ENCODE measurements at regions not wholly inside any gene's neighbourhood (a gene's known extent, or its start where the extent isn't known, plus 50 kb on each side); places are given as distances from the start of the nearest gene placed in this dataset.

GRCh38 chr3:75129101-75129500, 514.6 kb upstream of the CNTN3 start:
- Histone ChIP-seq H3K27me3 (ENCODE audit: control insufficient read depth in 3 of 3, insufficient read depth in 3 of 3, low read depth in 1 of 3, low read length in 3 of 3) (no peaks in the 10 kb centered on the region), H3K4me3 (ENCODE audit: low read length in 2 of 2) (no peak overlapping the region), H3K79me1 (ENCODE audit: low read depth, low read length) (no peaks in the 10 kb centered on the region), H4K91ac (ENCODE audit: low read depth, low read length, poor library complexity) (no peak overlapping the region), H4K8ac (ENCODE audit: low read depth, low read length) (no peak overlapping the region), H2BK12ac (ENCODE audit: low read length) (no peak overlapping the region), H2AK5ac (ENCODE audit: low read depth, low read length) (no peak overlapping the region), H3K36me3 (replicated peaks in 1 of 2; ENCODE audit: control insufficient read depth in 2 of 2, insufficient read depth in 2 of 2, low read length in 2 of 2) (no peaks in the 10 kb centered on the region), H3K4me1 (ENCODE audit: control insufficient read depth in 2 of 2, insufficient read depth in 1 of 2, low read depth in 1 of 2, low read length in 2 of 2) (no peaks in the 10 kb centered on the region), H3K4ac (ENCODE audit: low read length) (no peak overlapping the region), H3K9ac (ENCODE audit: low read depth, low read length, poor library complexity) (no peak overlapping the region), H2BK120ac (ENCODE audit: low read depth, low read length) (no peak overlapping the region), H3K4me2 (ENCODE audit: insufficient read depth, low read length, poor library complexity, severe bottlenecking) (no peak overlapping the region), H2AFZ (ENCODE audit: low read length) (no peak overlapping the region), H2BK15ac (ENCODE audit: low read length) (no peak overlapping the region), H2BK5ac (ENCODE audit: low read length) (no peak overlapping the region), H3K27ac (replicated peaks; ENCODE audit: low read length) (no peak overlapping the region), H3K9me3 (replicated peaks in 1 of 2; ENCODE audit: control insufficient read depth in 2 of 2, insufficient read depth in 1 of 2, low read depth in 1 of 2, low read length in 2 of 2) (no peaks in the 10 kb centered on the region), H3K14ac (ENCODE audit: low read length) (no peak overlapping the region), H3K18ac (ENCODE audit: low read length) (no peak overlapping the region), H3K23ac (ENCODE audit: low read depth, low read length, poor library complexity) (no peak overlapping the region)
- WGBS, 2 donors (ENCODE audit: extremely low coverage in 2 of 2, insufficient read length in 2 of 2, insufficient replicate concordance in 1 of 2), result no CpG with 5 or more reads among the region's 2 CpGs
- no peak for DNase-seq (ENCODE audit: low spot score)

- WGBS, 2 donors (ENCODE audit: extremely low coverage in 2 of 2, insufficient read length in 2 of 2, insufficient replicate concordance in 1 of 2), result no CpG with 5 or more reads among the region's 14 CpGs
- Histone ChIP-seq H3K27me3 (ENCODE audit: control insufficient read depth in 3 of 3, insufficient read depth in 3 of 3, low read depth in 1 of 3, low read length in 3 of 3) (no peaks in the 10 kb centered on the region), H2AFZ (ENCODE audit: low read length) (no peak overlapping the region), H4K8ac (ENCODE audit: low read depth, low read length) (no peak overlapping the region), H3K4ac (ENCODE audit: low read length) (no peak overlapping the region), H2BK120ac (ENCODE audit: low read depth, low read length) (no peak overlapping the region), H3K14ac (ENCODE audit: low read length) (no peak overlapping the region), H2BK15ac (ENCODE audit: low read length) (no peak overlapping the region), H3K4me3 (ENCODE audit: low read length in 2 of 2) (no peak overlapping the region), H3K23ac (ENCODE audit: low read depth, low read length, poor library complexity) (no peak overlapping the region), H2BK5ac (ENCODE audit: low read length) (no peak overlapping the region), H3K4me1 (ENCODE audit: control insufficient read depth in 2 of 2, insufficient read depth in 1 of 2, low read depth in 1 of 2, low read length in 2 of 2) (no peaks in the 10 kb centered on the region), H3K79me1 (ENCODE audit: low read depth, low read length) (peaks cover 3% of the 10 kb centered on the region), H2AK5ac (ENCODE audit: low read depth, low read length) (no peak overlapping the region), H3K9ac (ENCODE audit: low read depth, low read length, poor library complexity) (no peak overlapping the region), H3K9me3 (replicated peaks in 1 of 2; ENCODE audit: control insufficient read depth in 2 of 2, insufficient read depth in 1 of 2, low read depth in 1 of 2, low read length in 2 of 2) (peaks cover 0 to 3% of the 10 kb centered on the region in 2 donors), H4K91ac (ENCODE audit: low read depth, low read length, poor library complexity) (no peak overlapping the region), H3K4me2 (ENCODE audit: insufficient read depth, low read length, poor library complexity, severe bottlenecking) (no peak overlapping the region), H3K18ac (ENCODE audit: low read length) (no peak overlapping the region), H3K36me3 (replicated peaks in 1 of 2; ENCODE audit: control insufficient read depth in 2 of 2, insufficient read depth in 2 of 2, low read length in 2 of 2) (no peaks in the 10 kb centered on the region), H3K27ac (replicated peaks; ENCODE audit: low read length) (no peak overlapping the region), H2BK12ac (ENCODE audit: low read length) (no peak overlapping the region)
- DNase-seq (ENCODE audit: low spot score), result no peak
Observed at GRCh38 chr3:75136100-75136897, 521.8 kb upstream of the CNTN3 start.

- no peak overlapping the region for H2BK120ac ChIP-seq (ENCODE audit: low read depth, low read length)
- peaks cover 0 to 3% of the 10 kb centered on the region in 2 donors for H3K9me3 ChIP-seq (replicated peaks in 1 of 2; ENCODE audit: control insufficient read depth in 2 of 2, insufficient read depth in 1 of 2, low read depth in 1 of 2, low read length in 2 of 2)
- no peak for DNase-seq (ENCODE audit: low spot score)
- no CpG with 5 or more reads among the region's 7 CpGs for WGBS, 2 donors (ENCODE audit: extremely low coverage in 2 of 2, insufficient read length in 2 of 2, insufficient replicate concordance in 1 of 2)
- H3K9ac ChIP-seq (ENCODE audit: low read depth, low read length, poor library complexity), result no peak overlapping the region
- H4K8ac ChIP-seq (ENCODE audit: low read depth, low read length), result no peak overlapping the region
- H3K27me3 ChIP-seq (ENCODE audit: control insufficient read depth in 3 of 3, insufficient read depth in 3 of 3, low read depth in 1 of 3, low read length in 3 of 3), result no peaks in the 10 kb centered on the region
- no peak overlapping the region for H2AK5ac ChIP-seq (ENCODE audit: low read depth, low read length)
- H3K23ac ChIP-seq (ENCODE audit: low read depth, low read length, poor library complexity), result no peak overlapping the region
- no peak overlapping the region for H3K14ac ChIP-seq (ENCODE audit: low read length)
- no peak overlapping the region for H2AFZ ChIP-seq (ENCODE audit: low read length)
- H4K91ac ChIP-seq (ENCODE audit: low read depth, low read length, poor library complexity), result no peak overlapping the region
- H2BK15ac ChIP-seq (ENCODE audit: low read length), result no peak overlapping the region
- H3K36me3 ChIP-seq (replicated peaks in 1 of 2; ENCODE audit: control insufficient read depth in 2 of 2, insufficient read depth in 2 of 2, low read length in 2 of 2), result no peaks in the 10 kb centered on the region
- no peak overlapping the region for H3K18ac ChIP-seq (ENCODE audit: low read length)
- H3K27ac ChIP-seq (replicated peaks; ENCODE audit: low read length), result no peak overlapping the region
- peaks cover 3% of the 10 kb centered on the region for H3K79me1 ChIP-seq (ENCODE audit: low read depth, low read length)
- no peak overlapping the region for H3K4ac ChIP-seq (ENCODE audit: low read length)
- no peak overlapping the region for H2BK5ac ChIP-seq (ENCODE audit: low read length)
- H3K4me2 ChIP-seq (ENCODE audit: insufficient read depth, low read length, poor library complexity, severe bottlenecking), result no peak overlapping the region
- no peaks in the 10 kb centered on the region for H3K4me1 ChIP-seq (ENCODE audit: control insufficient read depth in 2 of 2, insufficient read depth in 1 of 2, low read depth in 1 of 2, low read length in 2 of 2)
- H2BK12ac ChIP-seq (ENCODE audit: low read length), result no peak overlapping the region
- H3K4me3 ChIP-seq (ENCODE audit: low read length in 2 of 2), result no peak overlapping the region
Observed at GRCh38 chr3:75138345-75138744, 523.9 kb upstream of the CNTN3 start.

GRCh38 chr3:75140904-75141615, 523.1 kb upstream of the FRG2C start:
- Histone ChIP-seq H3K9ac (ENCODE audit: low read depth, low read length, poor library complexity) (no peak overlapping the region), H4K91ac (ENCODE audit: low read depth, low read length, poor library complexity) (no peak overlapping the region), H4K8ac (ENCODE audit: low read depth, low read length) (no peak overlapping the region), H2BK5ac (ENCODE audit: low read length) (no peak overlapping the region), H3K27ac (replicated peaks; ENCODE audit: low read length) (no peak overlapping the region), H2AFZ (ENCODE audit: low read length) (no peak overlapping the region), H3K23ac (ENCODE audit: low read depth, low read length, poor library complexity) (no peak overlapping the region), H3K14ac (ENCODE audit: low read length) (no peak overlapping the region), H3K4me2 (ENCODE audit: insufficient read depth, low read length, poor library complexity, severe bottlenecking) (no peak overlapping the region), H3K27me3 (ENCODE audit: control insufficient read depth in 3 of 3, insufficient read depth in 3 of 3, low read depth in 1 of 3, low read length in 3 of 3) (no peaks in the 10 kb centered on the region), H3K79me1 (ENCODE audit: low read depth, low read length) (peaks cover 3% of the 10 kb centered on the region), H2BK120ac (ENCODE audit: low read depth, low read length) (no peak overlapping the region), H3K4me3 (ENCODE audit: low read length in 2 of 2) (no peak overlapping the region), H2BK12ac (ENCODE audit: low read length) (no peak overlapping the region), H3K4ac (ENCODE audit: low read length) (no peak overlapping the region), H3K36me3 (replicated peaks in 1 of 2; ENCODE audit: control insufficient read depth in 2 of 2, insufficient read depth in 2 of 2, low read length in 2 of 2) (no peaks in the 10 kb centered on the region), H3K18ac (ENCODE audit: low read length) (no peak overlapping the region), H3K4me1 (ENCODE audit: control insufficient read depth in 2 of 2, insufficient read depth in 1 of 2, low read depth in 1 of 2, low read length in 2 of 2) (no peaks in the 10 kb centered on the region), H2BK15ac (ENCODE audit: low read length) (no peak overlapping the region), H2AK5ac (ENCODE audit: low read depth, low read length) (no peak overlapping the region), H3K9me3 (replicated peaks in 1 of 2; ENCODE audit: control insufficient read depth in 2 of 2, insufficient read depth in 1 of 2, low read depth in 1 of 2, low read length in 2 of 2) (peaks cover 0 to 3% of the 10 kb centered on the region in 2 donors)
- no CpG with 5 or more reads among the region's 8 CpGs for WGBS, 2 donors (ENCODE audit: extremely low coverage in 2 of 2, insufficient read length in 2 of 2, insufficient replicate concordance in 1 of 2)
- DNase-seq (ENCODE audit: low spot score), result no peak

All from neuronal stem cell (in vitro differentiated cells).